CD4-positive, alpha-beta T cell (primary cell): ENCODE measurements at regions not wholly inside any gene's neighbourhood (a gene's known extent, or its start where the extent isn't known, plus 50 kb on each side); places are given as distances from the start of the nearest gene placed in this dataset.

ENCODE experiments used
- ATAC-seq: fragments of 200-7000 bp; cut with Tn5 transposase; one replicate; pipeline ENCODE4 v1.10.0; 2022; ENCODE audit warnings: mild to moderate bottlenecking; ENCODE audit not compliant: poor library complexity
- CTCF ChIA-PET: fragments of 350-600 bp; sonication (Branson Sonifier 250); formaldehyde crosslinking; loops from one replicate; lab custom pipeline; 2021; ENCODE audit warnings: antibody characterized with exemption, inconsistent platforms; lab: Charles Lee
- POLR2A ChIA-PET: fragments of 350-600 bp; sonication (Branson Sonifier 250); formaldehyde crosslinking; loops from one replicate; lab custom pipeline; 2021; ENCODE audit warnings: antibody characterized with exemption, inconsistent platforms; lab: Charles Lee
- DNase-seq, 14 experiments: peaks; one replicate each; pipeline ENCODE4 v3.0.0-alpha.2; 2013 to 2020; ENCODE audit warnings: mixed read lengths in 2 of 14
- H3K27ac ChIP-seq, 2 donors: one replicate each; pipeline versions ENCODE4 v1.5.1 to v1.7.0; 2013; ENCODE audit warnings: low read length in 2 of 2, low read depth in 1 of 2, mild to moderate bottlenecking in 1 of 2
- H3K27me3 ChIP-seq, 2 experiments: 1 replicate in 1 of 2; 2 replicates in 1 of 2; pipeline versions ENCODE4 v1.6.1 to v1.7.0; 2013; ENCODE audit warnings: low read length in 2 of 2, control low read depth in 1 of 2, mild to moderate bottlenecking in 1 of 2, moderate library complexity in 1 of 2; ENCODE audit not compliant: insufficient read depth in 2 of 2, control insufficient read depth in 1 of 2
- H3K36me3 ChIP-seq: one replicate; pipeline ENCODE4 v1.6.1; 2013; ENCODE audit warnings: low read length, control low read depth; ENCODE audit not compliant: insufficient read depth
- H3K4me1 ChIP-seq: one replicate; pipeline ENCODE4 v1.6.1; 2013; ENCODE audit warnings: low read length, control low read depth; ENCODE audit not compliant: insufficient read depth
- H3K4me3 ChIP-seq: one replicate; pipeline ENCODE4 v1.5.1; 2013; ENCODE audit warnings: mild to moderate bottlenecking, low read length, moderate library complexity
- H3K9me3 ChIP-seq, 2 experiments: 1 replicate in 1 of 2; 2 replicates in 1 of 2; pipeline versions ENCODE4 v1.6.1 to v1.7.0; 2013; ENCODE audit warnings: low read length in 2 of 2, mild to moderate bottlenecking in 2 of 2, control low read depth in 1 of 2, moderate library complexity in 1 of 2; ENCODE audit not compliant: control insufficient read depth in 1 of 2, insufficient read depth in 1 of 2
- H3K27ac Mint-ChIP-seq: one replicate; pipeline ENCODE4 v1.8.0; 2020; ENCODE audit warnings: mixed read lengths
- H3K27me3 Mint-ChIP-seq: one replicate; pipeline ENCODE4 v1.8.0; 2021; ENCODE audit warnings: mixed read lengths
- H3K36me3 Mint-ChIP-seq: one replicate; pipeline ENCODE4 v1.8.0; 2021; ENCODE audit warnings: low read depth, mixed read lengths
- H3K4me1 Mint-ChIP-seq: one replicate; pipeline ENCODE4 v1.8.0; 2021; ENCODE audit warnings: low read depth, mixed read lengths
- H3K4me3 Mint-ChIP-seq: one replicate; pipeline ENCODE4 v1.8.0; 2020; ENCODE audit warnings: mild to moderate bottlenecking, mixed read lengths
- H3K9me3 Mint-ChIP-seq: one replicate; pipeline ENCODE4 v1.8.0; 2020; ENCODE audit warnings: mixed read lengths
- CTCF ChIP-seq: fragments of 200-600 bp; IDR thresholded peaks from one replicate; pipeline ENCODE4 v1.8.0; 2022; ENCODE audit warnings: antibody characterized with exemption, mild to moderate bottlenecking
- intact Hi-C, 2 experiments: fragments of 100-400 bp; cut with DNase I in 1 of 2; cut with micrococcal nuclease in 1 of 2; formaldehyde crosslinking; loops; one replicate each; pipeline versions ENCODE4 v1.15.1 to v1.9.0; 2023 to 2025; cut with DNase I, micrococcal nuclease

GRCh38 chr12:13465635-13466034, 269.1 kb downstream of the EMP1 start:
- no peak overlapping the region for H3K4me3 Mint-ChIP-seq
- no peaks in the 10 kb centered on the region for H3K4me1 Mint-ChIP-seq
- DNase-seq (no peak), ATAC-seq (no peak)
- H3K27me3 ChIP-seq, result peaks cover 0 to 8% of the 10 kb centered on the region in 2 experiments
- no peaks in the 10 kb centered on the region for H3K9me3 Mint-ChIP-seq
- no peaks in the 10 kb centered on the region for H3K9me3 ChIP-seq
- peaks cover 25% of the 10 kb centered on the region for H3K27me3 Mint-ChIP-seq
- no peak overlapping the region for H3K4me3 ChIP-seq
- no peaks in the 10 kb centered on the region for H3K4me1 ChIP-seq
- intact Hi-C loops, result no loop called here
- ChIA-PET POLR2A (no interaction called here), CTCF (interaction anchor here (0.6 kb wide), 1 partner anchor 1266 kb away, joined by 3 read pairs; no protein-coding TSS in a partner anchor)
- H3K27ac ChIP-seq, result no peak overlapping the region
- no peaks in the 10 kb centered on the region for H3K36me3 Mint-ChIP-seq
- TF ChIP-seq CTCF, result no peak
- H3K36me3 ChIP-seq, result no peaks in the 10 kb centered on the region
- H3K27ac Mint-ChIP-seq, result no peak overlapping the region

DNA sequence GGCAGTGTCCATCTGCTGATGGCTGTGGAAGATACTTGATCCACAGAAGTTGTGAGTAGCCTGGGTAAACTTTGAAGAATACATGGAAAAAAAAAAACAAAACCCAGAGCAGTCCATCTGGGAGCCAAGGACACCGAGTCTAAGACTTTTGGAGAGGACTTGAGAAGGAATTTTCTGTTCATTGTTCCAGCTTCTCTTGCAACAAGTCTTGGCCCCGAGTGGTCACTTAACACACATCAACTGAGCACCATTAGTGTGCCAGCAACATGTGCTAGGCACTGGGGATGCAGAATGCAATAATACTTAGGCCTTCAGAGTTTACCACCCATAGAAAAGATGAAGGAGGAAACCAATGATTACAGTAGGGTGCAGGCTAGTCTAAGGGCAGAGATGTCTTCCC, 266.7 kb downstream of the EMP1 start:
- Mint-ChIP-seq H3K4me3 (no peak overlapping the region), H3K4me1 (no peaks in the 10 kb centered on the region), H3K27ac (no peak overlapping the region), H3K9me3 (no peaks in the 10 kb centered on the region), H3K36me3 (no peaks in the 10 kb centered on the region), H3K27me3 (peaks cover 17% of the 10 kb centered on the region)
- no peak for ATAC-seq
- no peaks in the 10 kb centered on the region for H3K4me1 ChIP-seq
- H3K36me3 ChIP-seq, result no peaks in the 10 kb centered on the region
- no peak for DNase-seq
- intact Hi-C loops, result no loop called here
- H3K27ac ChIP-seq, result no peak overlapping the region
- no peaks in the 10 kb centered on the region for H3K9me3 ChIP-seq
- TF ChIP-seq CTCF, result no peak
- no peak overlapping the region for H3K4me3 ChIP-seq
- ChIA-PET CTCF (no interaction called here), POLR2A (no interaction called here)
- peaks cover 0 to 6% of the 10 kb centered on the region in 2 experiments for H3K27me3 ChIP-seq

- peaks cover 0 to 7% of the 10 kb centered on the region in 2 experiments for H3K27me3 ChIP-seq
- ATAC-seq, result no peak
- no peak overlapping the region for H3K27ac ChIP-seq
- Mint-ChIP-seq H3K27ac (no peak overlapping the region), H3K27me3 (peaks cover 11% of the 10 kb centered on the region), H3K9me3 (no peaks in the 10 kb centered on the region), H3K4me1 (no peaks in the 10 kb centered on the region), H3K36me3 (no peaks in the 10 kb centered on the region), H3K4me3 (no peak overlapping the region)
- POLR2A ChIA-PET, result no interaction called here
- CTCF ChIA-PET, result no interaction called here
- H3K9me3 ChIP-seq, result no peaks in the 10 kb centered on the region
- DNase-seq, result no peak
- H3K36me3 ChIP-seq, result no peaks in the 10 kb centered on the region
- intact Hi-C loops, result no loop called here
- no peaks in the 10 kb centered on the region for H3K4me1 ChIP-seq
- TF ChIP-seq CTCF, result no peak
- no peak overlapping the region for H3K4me3 ChIP-seq
Measured at GRCh38 chr12:13462450-13462849, 265.9 kb downstream of the EMP1 start.
